HG03457 (cell line): ENCODE measurements at regions not wholly inside any gene's neighbourhood (a gene's known extent, or its start where the extent isn't known, plus 50 kb on each side); places are given as distances from the start of the nearest gene placed in this dataset.

ENCODE experiments used
- ATAC-seq: cut with Tn5 transposase; IDR thresholded peaks from one replicate; pipeline ENCODE4 v1.9.1; 2021; ENCODE audit warnings: moderate number of reproducible peaks; ENCODE audit not compliant: unreplicated experiment

DNA sequence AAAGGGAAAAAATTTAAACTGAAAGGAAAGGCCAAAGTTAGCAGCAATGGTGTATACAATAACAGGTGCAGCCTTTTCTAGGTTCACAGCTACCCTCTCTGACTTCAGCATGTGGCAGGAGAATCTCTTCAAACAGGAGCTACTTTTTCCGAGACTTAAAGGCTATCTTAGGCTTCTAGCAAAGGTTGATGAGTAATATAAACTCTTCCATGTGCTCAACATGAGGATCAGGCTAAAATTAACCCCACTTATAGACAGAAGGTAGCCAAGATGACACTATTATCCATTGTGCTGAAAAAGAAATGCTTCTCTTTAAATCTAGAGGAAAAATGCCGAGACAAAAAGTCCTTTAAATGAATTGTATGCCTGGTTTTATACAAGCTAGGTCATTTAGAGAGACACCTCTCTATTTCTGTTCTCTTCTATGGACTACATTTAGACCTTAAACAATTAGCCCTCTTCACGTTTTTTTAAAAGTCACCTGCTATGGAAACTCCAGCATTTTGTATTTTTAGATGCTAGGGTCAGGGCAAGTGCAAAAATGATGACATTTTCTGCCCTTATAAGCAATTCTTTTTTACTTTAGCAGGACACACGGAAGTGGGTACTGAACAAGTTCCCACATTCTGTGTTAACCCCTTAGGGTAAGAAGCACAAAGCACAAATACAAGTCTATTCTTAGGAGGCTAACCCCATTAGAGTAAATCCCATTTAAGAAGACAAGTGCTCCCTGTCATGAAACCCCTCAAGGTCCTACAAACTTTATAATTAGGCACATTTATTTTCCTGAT is 216.8 kb upstream of the CITED2 start:
- no peak for ATAC-seq

DNA sequence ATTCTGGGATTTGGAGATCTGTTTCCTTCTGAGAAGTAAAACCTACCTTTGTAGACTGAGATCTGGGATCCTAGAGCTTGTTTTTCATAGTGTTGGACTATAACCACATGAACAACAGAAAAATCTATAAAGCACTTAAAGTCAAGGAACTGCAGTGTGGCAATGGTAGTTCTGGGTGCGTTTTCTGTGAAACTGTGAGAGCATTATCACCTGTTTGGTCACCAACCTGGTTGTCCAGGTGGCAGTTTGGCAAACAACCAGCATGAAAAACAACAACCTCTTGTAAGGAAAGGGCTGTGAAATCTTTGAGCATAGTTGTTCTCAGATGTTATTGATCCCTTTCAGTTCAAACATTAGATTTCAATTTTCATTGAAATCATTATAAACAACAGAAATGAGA is 215.8 kb upstream of the CITED2 start:
- ATAC-seq = no peak

DNA sequence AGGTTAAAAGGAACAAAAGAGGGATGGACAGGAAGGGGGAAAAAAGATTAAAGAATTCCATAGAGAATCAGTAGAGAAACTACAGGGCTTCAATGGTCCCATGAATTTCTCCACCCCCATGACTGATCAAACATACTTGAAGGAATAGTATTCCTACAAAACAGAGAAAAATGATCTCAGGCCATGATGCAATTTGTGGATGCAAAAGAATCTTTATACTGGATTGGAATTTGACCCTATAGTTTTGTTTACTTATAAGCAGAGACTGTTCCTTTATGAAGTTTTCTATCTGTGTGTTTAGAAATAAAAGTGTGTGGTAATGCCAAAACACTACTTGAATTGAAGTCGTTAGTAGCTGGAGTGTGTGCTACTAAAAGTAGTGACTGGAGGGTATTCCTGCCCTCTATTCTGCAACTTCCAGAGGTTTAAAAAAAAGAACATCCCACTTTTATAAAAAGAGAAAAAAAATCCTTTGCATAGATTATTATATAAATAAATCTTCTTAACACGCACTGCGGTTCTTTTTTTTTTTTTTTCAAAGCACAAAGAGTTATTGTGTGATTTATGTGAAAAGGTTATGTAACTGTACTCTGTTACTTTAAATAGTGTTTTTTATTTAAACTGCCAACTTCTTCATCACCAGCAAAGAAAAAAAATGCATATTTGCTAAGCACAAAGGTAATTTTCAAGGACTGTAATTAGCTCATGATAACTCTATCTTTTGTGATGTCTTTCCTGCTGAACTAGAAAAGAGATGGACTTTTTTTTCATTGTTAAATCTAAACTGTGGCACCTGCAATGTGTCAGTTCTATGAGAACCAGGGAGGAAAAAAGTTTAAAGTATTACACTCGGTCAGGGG is 214.5 kb upstream of the CITED2 start:
- ATAC-seq = no peak

DNA sequence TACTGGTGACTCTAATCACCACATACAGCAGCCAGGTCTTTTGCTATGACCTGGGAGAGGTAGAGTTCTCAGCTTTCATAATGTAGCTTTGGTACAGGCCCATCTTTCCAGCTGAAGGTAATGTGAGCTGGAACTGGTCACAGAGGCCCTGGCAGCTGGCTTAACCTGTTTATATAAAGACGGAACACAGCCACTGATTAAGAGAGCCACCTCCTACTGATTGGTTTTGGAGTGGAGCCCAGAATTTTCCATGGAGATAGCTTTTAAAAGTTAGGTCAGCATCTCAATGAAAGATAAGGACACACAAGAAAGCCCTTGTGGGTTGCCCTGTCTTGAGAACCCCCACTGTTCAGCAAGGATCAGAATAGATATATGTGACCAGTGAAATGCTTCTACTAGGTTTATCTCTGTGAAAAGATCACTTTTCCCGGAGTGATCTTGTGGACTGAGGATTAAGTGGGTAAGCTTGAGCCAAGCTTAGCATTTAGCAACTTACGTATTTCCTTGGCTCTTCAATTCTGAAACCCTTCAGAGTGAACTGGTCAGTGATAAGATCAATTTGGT is 213.7 kb upstream of the CITED2 start:
- no peak for ATAC-seq

DNA sequence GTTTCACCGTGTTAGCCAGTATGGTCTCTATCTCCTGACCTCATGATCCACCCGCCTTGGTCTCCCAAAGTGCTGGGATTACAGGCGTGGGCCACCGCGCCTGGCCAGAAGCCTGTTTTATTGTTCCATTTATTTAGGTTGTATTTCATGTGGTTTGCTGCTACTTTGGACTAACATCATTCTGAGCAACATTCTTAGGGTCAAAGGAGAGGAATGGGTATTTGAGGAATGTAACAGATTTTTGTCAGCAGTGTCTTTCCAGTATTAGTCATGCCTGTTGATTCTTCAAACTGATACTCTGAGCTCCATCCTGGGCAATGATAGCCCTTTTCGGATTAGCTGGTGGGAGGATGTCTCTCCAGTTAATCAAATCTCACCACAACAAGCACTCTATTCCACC is 213.0 kb upstream of the CITED2 start:
- ATAC-seq = no peak

DNA sequence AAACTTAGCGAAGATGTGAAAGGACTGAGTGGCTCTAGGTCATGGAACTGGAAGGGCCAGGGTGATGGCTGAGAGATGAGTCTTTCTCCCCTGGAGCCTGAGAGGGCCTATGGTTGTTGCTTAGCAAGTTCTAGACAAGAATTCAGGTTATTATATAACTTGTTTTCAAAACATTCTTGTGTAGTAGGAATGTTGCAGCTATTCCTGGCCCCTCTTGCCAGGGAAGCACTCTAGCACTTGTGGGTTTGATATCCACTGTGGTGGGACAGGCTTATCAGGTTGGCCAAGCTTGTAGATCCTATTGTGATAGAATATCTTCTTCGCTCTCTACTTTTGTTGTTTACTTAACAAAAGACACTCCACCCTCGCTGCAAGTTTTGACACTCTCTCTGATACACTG is 211.8 kb upstream of the CITED2 start:
- no peak for ATAC-seq

DNA sequence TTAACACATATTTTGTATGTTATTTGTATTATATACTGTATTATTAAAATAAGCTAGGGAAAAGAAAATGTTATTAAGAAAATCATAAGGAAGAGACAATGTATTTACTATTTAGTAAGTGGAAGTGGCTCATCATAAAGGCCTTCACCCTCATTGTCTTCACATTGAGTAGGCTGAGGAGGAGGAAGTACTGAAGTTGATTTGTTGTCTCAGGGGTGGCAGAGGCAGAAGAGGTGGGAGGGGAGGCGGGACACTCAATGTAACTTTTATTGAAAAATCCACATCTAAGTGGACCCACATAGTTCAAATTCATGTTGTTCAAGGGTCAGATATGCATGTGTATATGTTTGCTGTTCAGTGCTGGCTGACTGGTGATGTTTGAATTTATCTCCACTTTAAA is 210.2 kb upstream of the CITED2 start:
- ATAC-seq = no peak

DNA sequence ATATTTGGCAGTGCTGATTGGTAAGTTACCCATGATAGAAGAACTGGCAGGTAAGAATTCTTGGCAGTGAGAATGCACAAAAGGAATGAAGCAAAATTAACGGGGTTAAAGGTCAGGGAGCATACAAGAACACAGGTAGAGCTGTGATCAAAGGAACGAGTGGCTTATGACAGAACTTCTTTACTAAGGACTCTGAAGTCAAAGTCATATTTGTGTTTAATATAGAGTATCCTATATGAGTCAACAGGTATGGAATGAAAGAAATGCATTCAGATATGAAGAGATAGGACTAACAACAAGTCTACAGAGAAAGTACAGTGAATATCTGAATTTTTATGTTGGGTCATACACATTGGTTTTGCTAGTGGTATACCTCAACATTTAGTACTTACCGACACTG is 209.0 kb upstream of the CITED2 start:
- ATAC-seq = no peak

DNA sequence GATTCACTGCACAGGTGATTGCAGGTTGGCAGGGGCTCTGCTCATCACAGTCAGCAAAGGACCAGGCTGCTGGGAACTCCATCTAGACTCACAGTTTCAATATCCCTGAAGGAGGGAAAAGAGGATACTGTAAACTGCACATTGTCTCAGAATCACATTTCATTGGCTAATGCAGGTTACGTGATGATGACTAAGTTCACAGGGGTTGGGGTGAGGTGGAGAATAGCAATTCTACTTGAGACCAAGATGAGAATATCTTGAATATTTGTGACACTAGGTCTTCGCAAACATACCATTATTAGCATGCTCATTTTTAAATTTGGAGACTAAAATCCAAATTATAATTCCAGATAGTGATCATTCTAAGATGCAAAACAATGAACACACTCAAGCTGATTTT is 208.5 kb upstream of the CITED2 start:
- no peak for ATAC-seq

DNA sequence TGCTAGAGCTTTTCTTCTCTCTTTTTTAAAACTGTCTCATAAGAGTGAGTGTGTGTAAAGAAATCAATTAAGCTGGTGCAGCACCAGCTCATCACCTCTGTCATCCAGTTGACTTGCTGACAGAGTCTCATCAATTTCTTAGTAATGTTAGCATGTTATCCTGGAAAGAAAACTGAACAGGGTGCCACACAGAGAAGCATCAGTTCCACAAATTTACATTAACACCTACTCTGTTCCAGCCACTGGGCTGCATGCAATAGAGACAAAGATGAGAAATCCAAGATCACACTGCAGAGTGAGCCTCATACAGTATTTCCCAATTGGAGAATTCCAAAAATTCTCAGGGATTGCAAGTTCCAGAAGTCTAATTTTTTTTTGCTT is 207.0 kb upstream of the CITED2 start:
- ATAC-seq = no peak

DNA sequence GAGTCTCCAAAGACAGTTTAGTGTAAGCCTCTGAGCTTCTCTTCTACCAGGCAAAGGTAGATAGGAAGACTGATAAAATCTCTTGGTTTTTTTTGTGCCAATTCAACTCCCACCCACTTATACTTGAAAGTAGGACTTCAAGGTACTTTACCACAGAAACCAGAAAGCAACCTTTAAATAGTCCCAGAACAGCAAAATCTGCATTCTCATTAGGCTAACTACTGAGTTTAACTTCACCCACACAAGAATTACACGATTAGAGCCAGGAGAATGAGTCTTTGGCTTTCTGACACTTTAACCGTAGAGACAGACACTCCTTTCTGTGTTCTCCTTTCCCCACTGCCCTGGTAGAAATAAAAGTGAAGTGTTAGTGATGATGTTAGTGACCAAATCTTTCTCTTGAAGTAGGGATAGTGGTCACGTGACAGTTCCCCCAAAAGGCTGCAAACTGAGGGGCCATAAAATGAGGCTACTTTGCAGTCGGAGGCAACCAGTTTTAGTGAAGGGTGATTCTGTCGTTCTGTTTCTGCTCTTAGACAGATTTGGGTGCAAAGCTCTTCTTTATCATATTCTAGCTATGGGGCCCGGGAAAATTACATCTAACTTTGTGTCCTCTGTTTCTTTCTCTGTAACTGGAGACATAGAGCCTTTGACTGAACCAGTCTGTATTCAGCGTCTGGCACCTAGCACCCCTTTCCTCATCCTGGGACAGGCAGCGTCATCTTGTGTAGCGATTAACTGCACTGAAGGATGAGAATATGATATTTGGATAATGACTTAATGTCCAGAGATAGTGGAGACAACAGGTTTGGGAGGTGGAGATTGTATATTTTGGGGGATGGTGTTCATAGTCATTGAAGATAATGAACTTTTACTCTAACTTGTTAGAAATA is 206.4 kb upstream of the CITED2 start:
- ATAC-seq = peak; percentile 92

DNA sequence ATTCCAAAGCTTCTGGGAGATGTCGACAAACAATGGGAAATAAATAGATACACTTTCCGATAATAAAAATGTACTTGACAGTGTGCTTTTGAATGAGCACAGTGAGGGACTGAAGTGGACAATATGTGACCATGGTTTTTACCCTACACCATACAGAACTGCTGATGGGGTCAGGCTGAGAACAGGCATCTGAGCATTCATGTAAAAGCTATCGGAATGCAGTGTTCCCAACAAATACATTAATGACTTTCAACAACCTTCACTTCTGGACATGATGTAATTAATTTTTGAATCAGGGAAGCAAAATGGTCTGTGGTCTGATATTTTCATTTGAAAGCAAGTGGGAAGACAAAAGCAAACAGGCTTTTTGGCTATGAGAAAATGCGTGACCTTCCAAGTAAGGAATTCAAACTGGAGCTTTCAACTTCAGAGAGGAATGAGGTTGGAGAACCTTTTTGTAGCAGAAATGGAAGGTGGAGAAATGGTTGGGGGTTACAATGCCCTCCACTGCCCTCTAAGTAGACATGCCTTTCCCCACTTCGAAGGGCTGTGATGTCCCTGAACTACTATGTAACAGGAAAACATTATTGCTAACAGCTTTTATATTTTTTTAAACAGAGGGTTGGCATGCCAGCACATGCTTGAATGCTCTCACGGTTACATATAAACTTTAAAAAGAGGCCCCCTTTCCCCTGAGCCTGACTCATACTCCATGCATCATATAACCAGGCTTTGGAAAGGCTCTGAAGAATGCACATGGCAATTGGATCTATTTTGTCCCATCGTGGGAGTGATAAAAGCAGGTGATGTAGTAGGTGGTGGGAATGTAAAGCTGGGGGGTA is 203.5 kb upstream of the CITED2 start:
- no peak for ATAC-seq

DNA sequence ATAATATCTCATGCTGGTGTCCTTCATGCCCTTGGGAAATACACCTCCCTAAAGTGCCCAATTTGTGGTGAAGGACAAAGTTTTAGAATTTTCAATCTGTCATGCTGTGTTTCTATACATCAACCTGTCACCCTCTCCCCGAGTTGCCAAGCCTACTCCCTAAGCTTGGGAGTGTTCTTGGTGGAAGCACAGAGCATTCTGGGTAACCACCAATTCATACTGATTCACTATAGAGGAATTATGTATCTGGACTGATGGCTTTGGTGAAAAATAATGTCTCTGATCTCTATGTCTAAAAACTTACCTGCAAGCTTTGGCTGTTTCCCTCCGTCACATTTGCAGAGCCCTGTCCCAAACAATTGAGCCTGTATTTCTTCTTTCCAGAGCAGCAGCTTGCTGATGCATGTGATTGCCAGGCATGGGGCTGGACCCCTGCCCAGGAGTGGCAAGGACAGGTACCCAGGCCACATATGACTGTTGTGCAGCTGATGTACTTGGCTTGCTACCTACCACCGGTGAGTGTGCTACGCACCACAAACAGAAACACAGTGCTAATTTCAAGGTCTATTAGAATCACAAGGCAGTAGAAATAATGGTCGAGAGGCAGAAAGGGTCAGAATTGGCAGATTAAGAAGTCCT is 202.8 kb upstream of the CITED2 start:
- no peak for ATAC-seq

DNA sequence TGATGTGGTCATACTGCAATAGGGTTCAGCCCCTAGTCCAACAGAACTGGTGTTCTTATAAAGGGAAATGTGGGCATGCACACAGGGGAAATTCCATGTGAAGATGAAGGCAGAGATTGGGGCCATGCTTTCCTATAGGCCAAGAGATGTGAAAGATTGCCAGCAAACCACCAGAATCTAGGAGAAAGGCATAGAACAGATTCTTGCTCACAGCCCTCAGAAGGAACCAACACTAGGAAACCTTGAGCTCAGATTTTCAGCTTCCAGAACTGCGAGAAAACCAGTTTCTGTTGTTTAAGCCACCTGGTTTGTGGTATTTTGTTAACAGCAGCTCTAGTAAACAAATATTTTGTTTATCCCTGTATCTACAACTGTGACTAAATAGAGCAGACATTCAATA is 197.6 kb upstream of the CITED2 start:
- ATAC-seq = no peak

DNA sequence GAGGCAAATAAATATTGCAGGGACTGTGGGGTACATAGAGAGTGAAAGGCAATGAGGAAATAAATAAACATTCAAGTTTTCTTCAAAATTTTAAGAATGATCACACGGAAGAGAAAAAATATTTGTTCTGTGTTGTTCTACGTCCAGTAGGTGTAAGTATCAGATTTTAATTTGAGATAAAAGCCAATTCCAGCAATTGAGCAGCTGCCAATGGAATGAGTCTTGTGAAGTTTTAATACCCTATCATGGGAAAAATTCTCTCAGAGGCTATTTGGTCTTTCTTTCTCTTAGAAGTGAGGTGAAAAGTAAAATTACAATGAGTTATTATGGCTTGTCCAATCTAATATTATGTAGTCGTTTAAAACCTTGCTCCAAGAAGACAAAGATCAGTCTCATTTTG is 195.7 kb upstream of the CITED2 start:
- ATAC-seq = no peak

DNA sequence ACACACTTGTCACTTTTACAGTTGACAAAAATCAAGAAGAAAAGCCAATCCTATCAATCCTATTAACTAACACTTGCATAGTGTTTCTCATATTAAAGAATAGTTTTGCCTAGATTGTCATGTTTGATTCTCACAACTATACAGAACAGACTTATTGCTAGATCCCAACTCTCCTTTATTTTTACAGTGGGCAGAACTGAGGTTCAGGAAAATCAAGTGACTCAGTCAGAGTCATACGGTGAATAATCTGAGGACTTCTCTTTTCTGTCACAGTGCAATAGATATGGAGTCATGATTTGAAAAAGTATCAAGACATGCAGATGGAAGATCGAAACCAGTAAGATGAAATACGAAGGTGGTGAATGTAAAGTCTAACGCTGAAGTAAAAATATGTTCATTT is 195.1 kb upstream of the CITED2 start:
- no peak for ATAC-seq

DNA sequence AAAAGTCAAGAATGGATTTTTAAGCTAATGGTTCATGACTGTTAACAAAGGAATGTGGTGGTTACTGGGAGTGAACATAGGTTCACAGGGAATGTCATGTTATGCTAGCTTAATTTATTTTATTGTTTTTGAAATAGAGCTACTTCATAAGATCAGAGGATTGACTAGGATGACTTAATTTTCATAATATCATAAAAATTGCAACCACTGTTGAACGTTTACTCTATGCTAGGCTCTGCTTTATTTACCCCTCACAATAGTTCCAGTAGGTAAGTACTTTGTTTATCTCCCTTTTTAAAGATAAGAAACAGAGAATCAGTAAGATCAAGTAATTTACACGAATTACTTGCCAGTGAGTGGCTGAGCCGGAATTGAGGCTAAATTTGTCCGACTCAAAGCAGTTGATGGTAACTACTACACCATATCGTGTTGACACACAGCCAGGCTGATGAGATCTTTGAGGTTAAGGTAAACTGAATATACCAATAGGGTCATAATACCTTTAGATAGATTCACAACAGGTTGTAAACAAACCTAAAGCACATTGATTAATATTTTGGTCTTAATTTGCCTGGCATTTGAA is 194.6 kb upstream of the CITED2 start:
- ATAC-seq = no peak

DNA sequence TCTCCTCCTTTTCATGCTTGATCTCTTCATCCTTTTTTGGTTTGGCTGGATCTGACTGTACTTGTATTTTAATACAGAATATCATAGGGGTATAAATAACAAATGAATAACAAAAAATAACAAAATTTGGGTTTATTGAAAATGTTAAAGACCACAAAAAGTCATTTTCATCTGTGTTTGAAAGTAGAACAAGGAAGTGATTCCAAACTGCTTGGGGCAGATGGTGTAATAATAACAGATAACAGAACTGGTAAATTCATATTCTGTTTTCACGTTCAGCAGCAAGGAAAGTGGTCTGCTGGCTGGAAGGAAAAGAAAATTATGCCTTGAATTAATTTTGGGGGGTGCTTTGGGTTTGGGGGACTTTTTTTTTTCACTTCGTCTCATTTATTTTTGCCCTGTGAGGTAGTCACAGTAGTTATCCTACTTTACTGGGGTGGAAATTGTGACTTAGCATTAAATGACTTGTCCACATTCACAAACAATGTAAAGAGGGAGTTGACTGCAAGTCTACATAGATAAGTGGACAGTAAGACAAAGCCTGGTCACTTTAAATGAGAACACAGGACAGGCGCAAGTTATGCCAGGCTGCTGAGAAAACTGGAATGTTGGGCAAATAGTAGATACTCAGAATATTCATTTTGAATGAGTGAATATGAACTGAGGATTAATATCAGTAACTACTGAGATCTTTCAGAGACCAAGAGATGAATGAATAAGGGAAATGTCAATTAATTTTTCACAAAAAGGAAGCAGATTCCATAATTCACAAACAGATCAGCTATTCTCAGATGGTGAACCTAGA is 193.9 kb upstream of the CITED2 start:
- no peak for ATAC-seq

DNA sequence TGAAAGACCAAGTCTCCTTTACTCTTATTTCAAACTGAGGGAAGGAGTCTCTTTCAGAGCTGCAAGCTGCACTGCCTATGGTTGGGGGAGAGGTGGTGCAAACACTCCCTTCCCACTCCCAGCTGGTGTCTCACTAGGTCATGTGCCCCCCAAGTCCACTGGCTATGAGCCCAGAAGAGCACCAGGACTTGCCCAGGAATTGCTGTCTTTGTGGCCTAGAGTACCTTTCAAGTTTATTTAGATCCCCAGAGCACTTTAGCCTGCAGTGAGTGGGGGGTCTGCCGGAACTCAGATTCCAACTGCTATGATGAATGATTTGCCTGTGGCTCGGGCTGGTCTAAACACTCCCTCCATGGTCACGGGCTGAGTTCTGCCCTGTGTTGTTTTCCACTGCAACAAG is 192.6 kb upstream of the CITED2 start:
- no peak for ATAC-seq
